ENCODE measurements at regions not wholly inside any gene's neighbourhood (a gene's known extent, or its start where the extent isn't known, plus 50 kb on each side); places are given as distances from the start of the nearest gene placed in this dataset.

DNA sequence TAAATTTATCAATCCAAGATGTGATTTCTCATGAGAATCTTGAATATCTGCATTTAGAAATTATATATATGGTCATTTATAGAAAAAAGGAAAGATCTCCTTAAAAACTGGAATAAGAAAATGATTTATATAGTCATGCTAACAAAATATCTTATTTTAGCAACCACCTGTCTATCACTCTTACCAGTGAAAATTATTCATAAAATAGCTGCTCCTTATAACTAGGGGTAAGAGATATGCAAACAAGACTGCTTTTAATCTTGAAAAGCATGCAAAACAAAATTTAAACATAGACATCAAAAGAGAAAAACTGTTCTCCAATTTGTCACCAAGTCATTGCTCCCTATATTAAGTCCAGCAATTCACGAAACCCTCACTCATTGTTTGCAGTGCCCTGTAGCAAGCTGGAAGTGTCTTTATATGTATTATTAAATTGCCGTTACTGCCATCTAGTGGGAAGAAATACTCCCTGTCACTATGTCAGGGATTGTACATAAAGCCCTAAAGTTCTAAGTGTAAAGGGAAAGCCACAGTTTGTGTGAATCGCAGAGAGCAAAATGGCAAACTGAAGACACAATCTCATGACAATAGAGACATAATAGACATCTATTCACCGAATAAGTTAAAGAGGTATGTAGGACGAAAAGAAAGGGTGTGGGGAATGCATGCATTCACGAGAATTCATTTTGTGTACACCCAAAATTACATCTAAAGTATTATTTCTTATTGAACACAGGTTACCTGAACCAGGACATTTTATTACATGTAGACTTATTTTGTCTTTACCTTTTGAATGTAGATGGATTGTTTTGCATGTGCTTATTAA, 600.5 kb downstream of the USP25 start:
- 23 to 32% methylated on average over 6 of the region's 6 CpGs for WGBS, 2 donors
- TF ChIP-seq, protein P1, sequence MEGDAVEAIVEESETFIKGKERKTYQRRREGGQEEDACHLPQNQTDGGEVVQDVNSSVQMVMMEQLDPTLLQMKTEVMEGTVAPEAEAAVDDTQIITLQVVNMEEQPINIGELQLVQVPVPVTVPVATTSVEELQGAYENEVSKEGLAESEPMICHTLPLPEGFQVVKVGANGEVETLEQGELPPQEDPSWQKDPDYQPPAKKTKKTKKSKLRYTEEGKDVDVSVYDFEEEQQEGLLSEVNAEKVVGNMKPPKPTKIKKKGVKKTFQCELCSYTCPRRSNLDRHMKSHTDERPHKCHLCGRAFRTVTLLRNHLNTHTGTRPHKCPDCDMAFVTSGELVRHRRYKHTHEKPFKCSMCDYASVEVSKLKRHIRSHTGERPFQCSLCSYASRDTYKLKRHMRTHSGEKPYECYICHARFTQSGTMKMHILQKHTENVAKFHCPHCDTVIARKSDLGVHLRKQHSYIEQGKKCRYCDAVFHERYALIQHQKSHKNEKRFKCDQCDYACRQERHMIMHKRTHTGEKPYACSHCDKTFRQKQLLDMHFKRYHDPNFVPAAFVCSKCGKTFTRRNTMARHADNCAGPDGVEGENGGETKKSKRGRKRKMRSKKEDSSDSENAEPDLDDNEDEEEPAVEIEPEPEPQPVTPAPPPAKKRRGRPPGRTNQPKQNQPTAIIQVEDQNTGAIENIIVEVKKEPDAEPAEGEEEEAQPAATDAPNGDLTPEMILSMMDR (IDR thresholded peaks at IDR 0.05), result no peak
- TF ChIP-seq POLR2A (IDR thresholded peaks at IDR 0.05), result no peak
- intact Hi-C loops (cut with DNase I; ENCODE audit: low total_unique reads), result no loop called here
- no peak overlapping the region for H3K4me3 ChIP-seq (ENCODE audit: low read depth, poor library complexity, severe bottlenecking)
- DNase-seq (ENCODE audit: low spot score in 2 of 2), result peak in 1 of 2 donors; percentile 33

- no peak for DNase-seq (ENCODE audit: low spot score in 2 of 2)
- 68 to 79% methylated on average over 5 of the region's 5 CpGs for WGBS, 2 donors
- intact Hi-C loops (cut with DNase I; ENCODE audit: low total_unique reads), result no loop called here
- TF ChIP-seq, protein P1 (IDR thresholded peaks at IDR 0.05), result no peak
- no peak for TF ChIP-seq POLR2A (IDR thresholded peaks at IDR 0.05)
- no peak overlapping the region for H3K4me3 ChIP-seq (ENCODE audit: low read depth, poor library complexity, severe bottlenecking)
Observed at GRCh38 chr21:16330908-16331268, 601.1 kb downstream of the USP25 start.

DNA sequence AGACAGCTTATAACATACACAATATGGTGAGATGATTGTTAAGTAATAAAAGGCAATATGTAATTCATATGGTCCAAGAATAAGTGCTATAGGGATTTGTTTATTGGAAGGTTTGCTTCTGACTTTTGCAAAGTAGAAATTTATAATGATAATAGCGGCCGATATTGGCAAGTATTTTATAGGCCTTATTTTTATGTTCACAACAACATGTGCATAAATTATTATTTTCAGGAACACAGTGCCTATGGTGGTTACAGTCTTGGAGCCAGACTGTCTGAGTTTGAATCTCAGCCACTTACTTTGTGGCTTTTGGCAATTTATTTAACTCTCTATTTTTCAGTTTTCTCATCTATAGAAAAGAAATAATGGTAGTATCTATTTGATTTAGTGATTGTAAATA, 607.5 kb downstream of the USP25 start:
- TF ChIP-seq POLR2A (IDR thresholded peaks at IDR 0.05), result no peak
- TF ChIP-seq, protein P1 (IDR thresholded peaks at IDR 0.05), result no peak
- no peak for DNase-seq (ENCODE audit: low spot score in 2 of 2)
- intact Hi-C loops (cut with DNase I; ENCODE audit: low total_unique reads), result no loop called here
- WGBS, 2 donors, result 87 to 91% methylated on average over 2 of the region's 2 CpGs
- no peak overlapping the region for H3K4me3 ChIP-seq (ENCODE audit: low read depth, poor library complexity, severe bottlenecking)

DNA sequence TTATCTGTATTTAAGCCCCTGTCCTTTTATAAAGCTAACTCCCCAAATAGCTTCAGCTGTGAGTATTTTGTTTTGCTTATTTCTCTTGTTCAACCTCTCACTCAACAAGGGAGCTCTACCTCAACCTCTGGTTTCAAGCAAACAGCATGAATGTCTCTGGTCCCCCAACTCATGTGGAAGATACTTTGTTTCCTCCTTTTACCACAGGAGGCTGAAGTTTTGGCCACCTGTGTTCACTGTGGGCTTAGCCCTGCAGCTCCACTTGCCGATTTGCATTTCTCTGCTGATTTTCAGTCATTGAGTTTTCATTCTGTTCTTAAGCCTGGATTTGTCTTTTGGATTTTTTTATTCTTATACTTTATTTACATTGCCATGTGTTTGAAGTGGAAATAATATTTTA, 613.1 kb downstream of the USP25 start:
- TF ChIP-seq, protein P1 (IDR thresholded peaks at IDR 0.05), result no peak
- no peak for TF ChIP-seq POLR2A (IDR thresholded peaks at IDR 0.05)
- 91 to 94% methylated on average over 1 of the region's 1 CpG for WGBS, 2 donors
- DNase-seq (ENCODE audit: low spot score in 2 of 2), result no peak
- intact Hi-C loops (cut with DNase I; ENCODE audit: low total_unique reads), result loop anchor here (2.0 kb wide), 1 partner anchor 476 kb away; no protein-coding TSS in a partner anchor
- H3K4me3 ChIP-seq (ENCODE audit: low read depth, poor library complexity, severe bottlenecking), result no peak overlapping the region

- DNase-seq (ENCODE audit: low spot score in 2 of 2), result no peak
- intact Hi-C loops (cut with DNase I; ENCODE audit: low total_unique reads), result loop anchor here (2.0 kb wide), 1 partner anchor 475 kb away; no protein-coding TSS in a partner anchor
- 87 to 92% methylated on average over 3 of the region's 3 CpGs for WGBS, 2 donors
- H3K4me3 ChIP-seq (ENCODE audit: low read depth, poor library complexity, severe bottlenecking), result no peak overlapping the region
- TF ChIP-seq POLR2A (IDR thresholded peaks at IDR 0.05), result no peak
- TF ChIP-seq, protein P1 (IDR thresholded peaks at IDR 0.05), result no peak
Observed at GRCh38 chr21:16343776-16344175, 614.0 kb downstream of the USP25 start.
